HG02623 (cell line): ENCODE measurements at regions not wholly inside any gene's neighbourhood (a gene's known extent, or its start where the extent isn't known, plus 50 kb on each side); places are given as distances from the start of the nearest gene placed in this dataset.
"Not testable (repeated sequence)": the region's sequence is repeated elsewhere in the genome, so short reads cannot be mapped to it uniquely, and the experiment has no call there.

Source experiments
- ATAC-seq: cut with Tn5 transposase; IDR thresholded peaks from one replicate; pipeline ENCODE4 v1.9.1; 2021; ENCODE audit warnings: moderate library complexity; ENCODE audit not compliant: unreplicated experiment

- peak; percentile 50 for ATAC-seq
Measured at GRCh38 chr11:21625982-21626381, 566.9 kb upstream of the ANO5 start.

DNA sequence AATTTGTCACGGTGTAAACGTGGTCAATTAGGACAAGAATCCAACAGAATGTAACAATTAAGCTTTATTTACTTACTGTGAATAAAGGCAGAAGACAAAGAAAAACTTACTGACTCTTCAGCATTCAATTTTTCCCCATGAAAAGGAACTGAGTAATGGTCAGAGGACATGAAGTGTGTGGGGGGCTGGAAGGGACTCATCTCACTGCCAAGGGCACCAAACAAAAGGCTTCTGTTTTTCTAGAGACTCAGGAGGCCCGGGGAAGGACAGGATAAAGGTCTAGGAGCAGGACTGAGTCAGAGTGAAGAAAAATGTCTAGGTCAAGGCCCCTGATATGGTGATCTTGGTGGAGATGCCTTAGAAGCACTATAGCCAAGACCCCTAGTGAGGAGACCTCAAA, 564.2 kb upstream of the ANO5 start:
- ATAC-seq, result no peak

- no peak for ATAC-seq
Measured at GRCh38 chr11:21630934-21631478, 561.9 kb upstream of the ANO5 start.

GRCh38 chr11:21631991-21632390, 560.9 kb upstream of the ANO5 start:
- ATAC-seq, result no peak

GRCh38 chr11:21634491-21634890, 558.4 kb upstream of the ANO5 start:
- no peak for ATAC-seq

DNA sequence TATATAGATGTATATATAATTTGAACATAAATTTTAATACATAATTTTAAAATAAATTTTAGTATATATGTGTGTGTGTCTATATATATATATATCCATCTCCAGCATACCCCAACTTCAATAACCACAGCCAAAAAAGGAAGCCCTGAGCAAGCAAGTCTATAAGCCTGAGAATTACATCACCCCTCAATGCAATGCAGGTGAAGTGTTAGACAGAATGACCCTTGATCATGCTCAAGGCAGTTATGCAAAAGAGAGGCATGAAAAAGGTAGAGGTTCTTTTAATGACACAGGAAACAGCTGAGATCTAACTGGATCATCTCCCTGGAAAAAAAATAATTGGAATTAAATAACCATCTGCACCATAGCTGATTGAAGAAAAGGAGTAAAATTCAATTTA, 557.9 kb upstream of the ANO5 start:
- no peak for ATAC-seq

DNA sequence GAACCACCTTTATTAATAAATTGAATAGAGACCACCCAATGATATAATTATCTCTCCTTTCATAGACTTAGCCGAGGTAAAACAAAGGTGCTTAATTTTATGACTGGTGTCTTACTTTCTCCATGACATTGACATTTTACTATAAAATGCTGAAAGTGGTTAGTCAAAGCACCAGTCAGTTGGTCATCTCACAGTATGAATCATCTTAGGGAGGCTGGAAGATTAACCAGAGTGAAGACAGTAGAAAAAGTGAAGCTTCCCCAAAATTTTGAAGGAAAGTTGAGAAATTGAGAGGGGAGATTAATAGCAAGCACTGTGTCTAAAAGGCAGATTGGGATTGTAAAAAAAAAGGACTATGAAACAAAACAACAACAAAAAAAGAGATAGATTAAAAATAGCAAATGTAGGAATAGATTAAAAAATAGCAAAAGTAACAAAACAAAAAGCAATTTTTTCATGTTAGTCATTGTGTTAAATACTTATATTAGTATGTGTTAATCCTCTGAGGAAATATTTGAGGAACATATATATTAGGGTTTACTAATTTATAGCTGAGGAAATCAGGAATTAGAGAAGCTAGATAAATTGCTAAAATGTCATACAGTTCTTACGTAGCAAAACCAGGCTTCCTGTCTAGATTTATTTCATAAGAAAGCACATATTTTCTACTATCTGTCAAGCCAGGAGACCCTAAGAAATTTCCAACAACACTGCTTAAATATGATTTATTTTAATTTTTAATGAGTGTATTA, 557.3 kb upstream of the ANO5 start:
- ATAC-seq, result peak; percentile 43

DNA sequence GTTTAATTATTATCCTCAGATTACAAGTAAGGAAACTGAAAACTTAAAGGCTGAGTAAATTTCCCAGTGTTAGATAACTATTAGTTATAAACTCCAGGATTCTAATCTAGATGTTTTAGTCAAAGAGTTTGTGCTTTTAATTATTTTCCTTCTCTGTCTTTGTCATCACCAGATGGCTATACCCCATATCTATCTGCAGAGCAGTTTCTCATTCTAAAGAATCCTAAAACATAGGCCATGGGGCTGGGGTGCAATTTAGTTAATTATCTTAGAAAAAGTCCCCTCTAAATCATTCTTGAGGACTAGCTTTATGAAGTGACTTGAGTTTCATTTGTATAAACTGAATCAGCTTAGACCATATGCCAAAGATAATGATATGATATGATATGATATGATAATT, 556.3 kb upstream of the ANO5 start:
- ATAC-seq, result no peak

DNA sequence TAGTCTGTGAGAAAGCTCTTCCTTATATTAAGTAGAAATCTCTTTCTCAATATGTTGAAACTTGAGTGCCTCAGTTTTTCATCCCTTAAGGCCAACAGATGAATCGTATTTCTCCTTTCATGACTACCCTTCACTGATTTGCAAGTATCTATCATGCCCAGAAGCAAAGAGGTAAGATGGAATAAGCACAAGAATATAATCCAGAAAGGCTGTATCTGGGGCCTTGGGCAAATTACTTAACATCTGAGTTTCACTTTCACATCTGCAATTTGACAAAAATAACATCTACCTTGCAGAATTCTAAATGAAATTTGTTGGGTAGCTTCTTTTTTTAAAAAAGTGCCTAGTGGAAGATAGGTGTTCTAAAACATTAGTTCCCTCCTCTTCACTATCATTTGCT, 552.4 kb upstream of the ANO5 start:
- ATAC-seq, result no peak

DNA sequence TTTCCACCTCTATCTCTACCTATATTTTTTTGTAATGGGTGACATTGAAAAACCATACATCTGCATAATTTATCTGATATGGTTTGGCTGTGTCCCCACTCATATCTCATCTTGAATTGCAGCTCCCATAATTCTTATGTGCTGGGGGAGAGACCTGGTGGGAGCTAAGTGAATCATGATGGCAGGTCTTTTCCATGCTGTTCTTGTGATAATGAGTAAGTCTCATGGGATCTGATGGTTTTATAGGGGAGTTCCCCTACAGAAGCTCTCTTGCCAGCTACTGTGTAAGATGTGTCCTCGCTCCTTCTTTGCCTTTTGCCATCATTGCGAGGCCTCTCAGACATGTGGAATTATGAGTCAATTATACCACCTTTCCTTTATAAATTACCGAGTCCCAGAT, 551.0 kb upstream of the ANO5 start:
- no peak for ATAC-seq

GRCh38 chr11:21646351-21646750, 546.5 kb upstream of the ANO5 start:
- ATAC-seq, result no peak

- no peak for ATAC-seq
Measured at GRCh38 chr11:21650961-21651360, 541.9 kb upstream of the ANO5 start.

DNA sequence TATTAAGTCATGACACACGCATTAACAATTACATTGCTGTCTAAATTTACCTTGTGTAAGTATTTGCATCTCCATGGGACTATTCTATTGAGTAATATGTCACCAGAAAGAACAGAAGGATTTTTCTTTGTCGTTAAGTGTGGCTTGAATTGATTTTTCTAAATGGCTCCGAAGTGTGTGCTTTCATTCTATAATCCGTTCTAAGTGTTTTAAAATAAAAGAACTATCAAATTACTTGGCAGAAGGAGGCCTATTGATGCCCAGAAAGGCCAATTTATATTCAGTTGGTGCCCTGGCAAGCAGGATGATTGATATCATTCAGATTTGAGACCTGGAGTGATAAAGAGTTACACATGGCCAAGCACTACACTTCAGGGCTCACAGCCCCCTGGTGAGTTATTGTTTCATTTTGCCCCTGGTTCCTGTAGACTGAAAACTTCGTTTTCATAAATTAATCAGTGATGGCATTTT, 538.9 kb upstream of the ANO5 start:
- ATAC-seq, result no peak

DNA sequence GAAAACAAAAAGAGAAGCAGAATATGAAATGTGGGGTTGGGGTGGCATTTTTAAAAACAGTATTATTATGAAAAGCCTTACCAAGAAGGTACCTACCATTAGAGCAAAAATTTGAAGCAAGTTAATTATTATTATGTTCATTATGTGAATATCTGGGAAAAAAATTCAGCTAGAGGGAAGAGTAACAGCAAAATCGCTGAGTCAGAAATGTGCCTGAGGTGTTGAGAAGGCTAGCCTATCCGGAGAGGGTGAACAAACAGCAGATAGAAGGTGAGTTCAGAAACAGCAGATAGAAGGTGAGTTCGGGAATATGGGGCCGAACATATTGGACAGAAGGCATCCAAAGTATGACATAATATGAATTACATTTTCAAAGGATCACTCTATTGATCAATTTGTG, 536.8 kb upstream of the ANO5 start:
- no peak for ATAC-seq

DNA sequence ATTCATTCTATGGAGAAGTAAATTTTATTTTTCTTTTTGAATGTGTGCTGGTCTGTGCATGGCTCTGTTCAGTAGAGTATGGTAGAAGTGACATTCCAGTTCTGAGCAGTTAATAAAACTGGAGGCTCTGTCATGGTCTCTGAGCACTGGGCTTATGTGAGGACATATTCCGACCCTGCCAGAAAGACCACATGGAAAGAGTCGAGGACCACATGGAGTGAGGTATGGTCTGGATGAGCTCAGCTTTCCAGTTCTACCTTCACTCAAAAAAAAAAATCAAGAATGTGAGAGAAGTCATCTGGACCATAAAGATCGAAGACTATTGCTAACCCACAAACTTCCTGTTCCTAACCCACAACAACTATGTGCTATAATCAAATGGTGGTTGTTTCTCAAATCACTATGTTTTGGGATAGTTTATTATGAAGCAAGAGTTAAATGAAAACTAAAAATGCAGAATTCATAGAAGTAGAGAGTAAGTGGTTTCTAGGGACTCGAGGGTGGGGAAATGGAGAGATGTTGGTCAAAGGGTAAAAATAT, 534.2 kb upstream of the ANO5 start:
- no peak for ATAC-seq

GRCh38 chr11:21659377-21659776, 533.5 kb upstream of the ANO5 start:
- not testable (repeated sequence) for ATAC-seq

DNA sequence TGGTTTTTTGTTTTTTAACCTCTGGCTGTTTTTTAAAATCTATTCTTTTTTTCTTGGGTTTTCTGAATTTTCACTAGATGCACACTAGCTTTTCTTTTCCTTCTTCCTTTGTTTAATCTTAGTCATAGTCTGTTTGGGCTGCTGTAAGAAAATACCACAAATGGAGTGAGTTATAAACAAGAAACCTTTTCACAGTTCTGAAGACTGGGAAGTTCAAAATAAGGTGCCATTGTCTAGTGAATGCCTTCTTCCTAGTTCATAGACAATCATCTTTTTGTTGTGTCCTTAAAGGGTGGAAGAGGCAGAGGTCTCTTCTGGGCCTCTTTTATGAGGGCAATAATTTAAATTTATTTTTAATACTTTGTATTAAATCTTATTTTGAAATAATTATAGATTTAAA, 532.9 kb upstream of the ANO5 start:
- no peak for ATAC-seq

DNA sequence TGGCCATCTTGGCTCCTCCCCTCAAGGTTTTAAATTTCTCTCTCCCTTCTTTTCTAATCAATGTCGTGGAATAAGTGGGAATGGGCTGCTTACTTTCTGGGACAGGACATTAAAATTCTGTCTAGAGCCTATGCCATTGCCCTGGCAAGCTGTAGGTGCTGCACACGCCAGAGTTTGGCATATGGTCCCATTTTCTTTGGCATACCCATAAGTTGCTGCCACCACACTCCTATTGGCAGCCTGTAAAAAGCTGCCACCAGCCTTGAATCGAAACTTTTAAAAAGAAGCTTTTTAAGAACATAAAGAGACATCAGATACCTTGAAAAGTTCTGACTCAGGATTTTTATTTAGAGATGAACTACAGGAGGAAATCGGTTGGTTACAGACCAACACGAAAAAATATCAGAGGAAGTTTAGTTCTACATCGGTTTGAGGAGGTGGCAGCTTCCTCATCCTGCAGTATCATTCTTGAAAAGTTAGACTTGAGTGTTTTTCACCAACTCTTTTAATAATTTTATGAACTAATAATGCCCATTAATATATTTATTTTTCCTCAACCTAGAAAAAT, 517.8 kb upstream of the ANO5 start:
- no peak for ATAC-seq

DNA sequence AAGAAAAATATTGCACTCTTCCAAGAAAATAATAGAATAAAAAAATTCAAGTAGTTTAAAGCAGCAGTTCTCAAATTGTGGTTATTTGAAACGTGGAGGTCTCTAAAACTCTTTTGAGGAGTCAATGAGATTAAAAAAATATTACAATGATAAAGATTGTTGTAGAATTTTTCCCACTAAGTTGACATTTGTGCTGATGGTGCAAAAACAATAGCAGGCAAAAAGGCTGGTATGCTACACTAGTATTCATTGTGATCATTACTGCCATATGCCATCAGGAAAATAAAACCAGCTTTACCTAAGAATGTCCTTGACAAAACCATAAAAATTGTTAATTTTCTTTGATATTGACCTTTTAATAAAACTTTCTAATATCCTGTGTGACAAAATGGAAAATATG, 505.2 kb upstream of the ANO5 start:
- no peak for ATAC-seq

DNA sequence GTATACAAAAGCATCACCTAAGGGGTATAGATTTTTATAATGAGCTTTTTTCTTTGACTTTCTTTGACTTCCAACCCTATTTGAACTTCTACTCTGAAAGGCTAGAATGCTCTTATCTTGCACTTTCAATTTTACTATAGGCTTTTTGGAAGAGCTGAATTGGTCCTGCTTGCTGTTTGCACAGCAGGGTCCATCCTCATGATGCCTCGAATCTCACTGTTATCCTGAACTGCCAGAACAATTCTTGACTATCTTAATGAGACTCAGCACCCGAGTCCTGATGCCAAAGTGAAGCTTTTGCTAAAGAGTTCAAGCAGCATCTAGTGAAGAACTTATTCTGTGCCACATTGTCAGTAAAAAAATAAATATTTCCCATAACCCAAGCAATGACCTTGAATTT, 488.3 kb upstream of the ANO5 start:
- no peak for ATAC-seq

- ATAC-seq, result no peak
Measured at GRCh38 chr11:21707116-21707739, 485.7 kb upstream of the ANO5 start.

- no peak for ATAC-seq
Measured at GRCh38 chr11:21710809-21711208, 482.1 kb upstream of the ANO5 start.
